GM12878 (cell line): ENCODE measurements at regions not wholly inside any gene's neighbourhood (a gene's known extent, or its start where the extent isn't known, plus 50 kb on each side); places are given as distances from the start of the nearest gene placed in this dataset.

Experiments used
- ATAC-seq: fragments of 200-7000 bp; cut with Tn5 transposase; 3 replicates; pipeline ENCODE4 v1.9.1; 2020; ENCODE audit warnings: mild to moderate bottlenecking, moderate library complexity
- BruUV-seq: library from RNA; stranded (reverse); fragments of 400-500 nt; replicated peaks from 2 replicates; lab custom pipeline; 2021; lab: Mats Ljungman, UMichigan
- CTCF ChIA-PET: fragments of 300-600 bp; sonication (Branson Sonifier 250); formaldehyde crosslinking; extraction: SDS; loops from one replicate; lab custom pipeline; 2021; ENCODE audit warnings: inconsistent platforms; lab: Yijun Ruan, JAX
- POLR2A ChIA-PET: fragments of 350-600 bp; formaldehyde crosslinking; extraction: SDS; loops from one replicate; lab custom pipeline; 2021; ENCODE audit warnings: inconsistent platforms; lab: Charles Lee
- RAD21 ChIA-PET: fragments of 300-600 bp; sonication (Branson Sonifier 250); formaldehyde crosslinking; loops from one replicate; lab custom pipeline; 2023; ENCODE audit warnings: antibody characterized with exemption; ENCODE audit not compliant: unreplicated experiment; lab: Charles Lee
- SMC1A ChIA-PET: fragments of 300-600 bp; sonication (Branson Sonifier 250); formaldehyde crosslinking; loops from one replicate; lab custom pipeline; 2023; ENCODE audit not compliant: unreplicated experiment, uncharacterized antibody; lab: Charles Lee
- DNase-seq: peaks from one replicate; pipeline ENCODE4 v3.0.0-alpha.2; 2011; ENCODE audit warnings: low read depth, low spot score
- FAIRE-seq: peaks from 3 replicates; lab custom pipeline; 2011; peaks lifted over from hg19 to GRCh38; lab: Jason Lieb, UNC
- H2AFZ ChIP-seq: 2 replicates; pipeline ENCODE4 v1.6.0; 2011; ENCODE audit warnings: low read depth, low read length, control low read depth; ENCODE audit not compliant: control insufficient read depth
- H3K27ac ChIP-seq: 2 replicates; pipeline ENCODE4 v1.5.1; 2011; ENCODE audit warnings: control low read depth; ENCODE audit not compliant: control insufficient read depth, insufficient read depth
- H3K27me3 ChIP-seq, 2 experiments: replicated peaks in 1 of 2; 2 replicates each; pipeline versions ENCODE4 v1.6.0 to v1.6.1; 2011; ENCODE audit warnings: low read length in 1 of 2; ENCODE audit not compliant: control insufficient read depth in 2 of 2, insufficient read depth in 2 of 2
- H3K36me3 ChIP-seq, 2 experiments: 2 replicates each; pipeline ENCODE4 v1.5.1; 2011; ENCODE audit warnings: low read length in 1 of 2; ENCODE audit not compliant: control insufficient read depth in 2 of 2, insufficient read depth in 2 of 2
- H3K4me1 ChIP-seq: 2 replicates; pipeline ENCODE4 v1.6.1; 2011; ENCODE audit warnings: mild to moderate bottlenecking, low read length, moderate library complexity, mixed read lengths; ENCODE audit not compliant: control insufficient read depth, insufficient read depth
- H3K4me2 ChIP-seq: 2 replicates; pipeline ENCODE4 v1.6.0; 2011; ENCODE audit warnings: control low read depth; ENCODE audit not compliant: control insufficient read depth, insufficient read depth
- H3K4me3 ChIP-seq: fragments of 200-600 bp; sonication (generic); 2 replicates; pipeline ENCODE4 v1.5.1; 2016
- H3K79me2 ChIP-seq: 2 replicates; pipeline ENCODE4 v1.6.0; 2011; ENCODE audit warnings: low read length; ENCODE audit not compliant: control insufficient read depth, insufficient read depth
- H3K9ac ChIP-seq: 2 replicates; pipeline ENCODE4 v1.8.0; 2011; ENCODE audit warnings: low read length, control low read depth, mixed read lengths; ENCODE audit not compliant: control insufficient read depth, insufficient read depth
- H3K9me3 ChIP-seq: replicated peaks from 3 replicates; pipeline ENCODE4 v1.5.1; 2011; ENCODE audit warnings: mild to moderate bottlenecking, low read length; ENCODE audit not compliant: control insufficient read depth, insufficient read depth
- H4K20me1 ChIP-seq: 2 replicates; pipeline ENCODE4 v1.6.0; 2011; ENCODE audit not compliant: control insufficient read depth, insufficient read depth
- ATF2 ChIP-seq: IDR thresholded peaks from 2 replicates; pipeline ENCODE4 v1.6.1; 2012; ENCODE audit warnings: low read length, inconsistent platforms
- BCL11A ChIP-seq: IDR thresholded peaks from 2 replicates; pipeline ENCODE4 v1.6.1; 2011; ENCODE audit warnings: low read depth, low read length
- ESRRA ChIP-seq: IDR thresholded peaks from 2 replicates; pipeline ENCODE4 v1.6.1; 2012; ENCODE audit warnings: mild to moderate bottlenecking, low read length, improper control_type of control experiment
- IRF4 ChIP-seq: IDR thresholded peaks from 2 replicates; pipeline ENCODE4 v1.6.1; 2011; ENCODE audit warnings: low read depth, low read length
- MXI1 ChIP-seq: fragments of 150-350 bp; IDR thresholded peaks from 2 replicates; pipeline ENCODE4 v1.6.1; 2011; ENCODE audit warnings: low read depth, mild to moderate bottlenecking, inconsistent platforms, low read length, improper control_type of control experiment
- NR2C1 ChIP-seq: fragments of 450-650 bp; IDR thresholded peaks from 2 replicates; pipeline ENCODE4 v1.6.1; 2017; ENCODE audit warnings: antibody characterized with exemption, mild to moderate bottlenecking, moderate library complexity
- POLR2AphosphoS5 ChIP-seq: IDR thresholded peaks from 2 replicates; pipeline ENCODE4 v1.6.1; 2011; ENCODE audit warnings: mild to moderate bottlenecking, low read length, inconsistent platforms
- RAD21 ChIP-seq: IDR thresholded peaks from 2 replicates; pipeline ENCODE4 v1.6.1; 2011; ENCODE audit warnings: mild to moderate bottlenecking, low read depth, low read length, moderate library complexity; ENCODE audit not compliant: insufficient read depth
- RELA ChIP-seq: fragments of 450-650 bp; IDR thresholded peaks from 2 replicates; pipeline ENCODE4 v1.8.0; 2014; ENCODE audit warnings: borderline replicate concordance; ENCODE audit not compliant: partially characterized antibody
- SUZ12 ChIP-seq: fragments of 200-600 bp; sonication (generic); IDR thresholded peaks from one replicate; pipeline ENCODE4 v1.6.1; 2018; ENCODE audit warnings: antibody characterized with exemption, mild to moderate bottlenecking; ENCODE audit not compliant: unreplicated experiment
- WRNIP1 ChIP-seq: IDR thresholded peaks from 2 replicates; pipeline ENCODE4 v1.6.1; 2011; ENCODE audit warnings: low read depth, low read length, improper control_type of control experiment, borderline replicate concordance
- ZNF24 ChIP-seq: fragments of 450-650 bp; IDR thresholded peaks from 2 replicates; pipeline ENCODE4 v1.6.1; 2017; ENCODE audit warnings: antibody characterized with exemption, mild to moderate bottlenecking
- WGBS: methylation state at CpG from one replicate; pipeline ENCODE4 v1.1.6; 2016; ENCODE audit warnings: low lambda C conversion rate; ENCODE audit not compliant: insufficient replicate concordance, insufficient coverage; ENCODE audit errors: missing lambda C conversion rate; 5-methylcytosine and 5-hydroxymethylcytosine counted together
- in situ Hi-C: fragments of 300-500 bp; cut with MboI; formaldehyde crosslinking; loops from 9 replicates; pipeline ENCODE4 v1.14.3; 2018; ENCODE audit warnings: mixed read lengths
- intact Hi-C: fragments of 100-400 bp; cut with micrococcal nuclease; formaldehyde crosslinking; loops from one replicate; pipeline ENCODE4 v1.14.2; 2022; ENCODE audit not compliant: unreplicated experiment
- TF ChIP-seq, protein P1 (sequence below): IDR thresholded peaks from 2 replicates; pipeline ENCODE4 v1.6.1; 2012; ENCODE audit warnings: low read depth, low read length, improper control_type of control experiment
- TF ChIP-seq, protein P2 (sequence below): fragments of 450-650 bp; IDR thresholded peaks from 2 replicates; pipeline ENCODE4 v1.6.1; 2017; ENCODE audit warnings: mild to moderate bottlenecking, low read depth, inconsistent platforms; ENCODE audit not compliant: poor library complexity, severe bottlenecking

DNA sequence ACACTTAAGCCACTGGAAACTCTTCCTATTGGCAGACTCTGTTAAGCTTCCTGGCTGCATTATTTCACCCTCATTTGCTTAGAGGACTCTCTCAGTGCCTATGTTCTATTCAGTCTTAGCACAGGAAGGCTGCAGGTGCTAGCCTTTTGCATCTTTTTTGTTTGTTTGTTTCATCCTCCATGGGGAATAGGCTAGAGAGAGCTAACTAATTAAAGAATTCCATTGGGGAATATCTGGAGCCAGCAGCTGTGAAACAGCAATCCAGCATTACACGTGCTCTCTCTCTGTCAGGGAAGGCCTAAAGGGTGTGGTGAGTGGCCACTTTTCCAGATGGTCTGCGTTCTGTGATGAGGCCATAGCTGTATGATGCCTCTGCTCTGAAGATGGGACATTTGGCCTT, 633.6 kb downstream of the SPRY1 start:
- CTCF ChIA-PET: no interaction called here
- Histone ChIP-seq H3K27me3 (no peaks in the 10 kb centered on the region), H2AFZ (no peak overlapping the region), H3K4me3 (no peak overlapping the region), H3K4me2 (no peak overlapping the region), H3K27ac (no peak overlapping the region), H3K79me2 (no peaks in the 10 kb centered on the region), H4K20me1 (no peaks in the 10 kb centered on the region), H3K4me1 (no peaks in the 10 kb centered on the region), H3K9ac (no peak overlapping the region), H3K36me3 (no peaks in the 10 kb centered on the region), H3K9me3 (no peaks in the 10 kb centered on the region)
- RAD21 ChIA-PET: no interaction called here
- DNase-seq (no peak), ATAC-seq (no peak), FAIRE-seq (no peak)
- intact Hi-C loops (no loop called here), in situ Hi-C loops (no loop called here)
- TF ChIP-seq, protein P1, sequence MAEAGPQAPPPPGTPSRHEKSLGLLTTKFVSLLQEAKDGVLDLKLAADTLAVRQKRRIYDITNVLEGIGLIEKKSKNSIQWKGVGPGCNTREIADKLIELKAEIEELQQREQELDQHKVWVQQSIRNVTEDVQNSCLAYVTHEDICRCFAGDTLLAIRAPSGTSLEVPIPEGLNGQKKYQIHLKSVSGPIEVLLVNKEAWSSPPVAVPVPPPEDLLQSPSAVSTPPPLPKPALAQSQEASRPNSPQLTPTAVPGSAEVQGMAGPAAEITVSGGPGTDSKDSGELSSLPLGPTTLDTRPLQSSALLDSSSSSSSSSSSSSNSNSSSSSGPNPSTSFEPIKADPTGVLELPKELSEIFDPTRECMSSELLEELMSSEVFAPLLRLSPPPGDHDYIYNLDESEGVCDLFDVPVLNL: no peak
- no peak for TF ChIP-seq MXI1
- TF ChIP-seq WRNIP1: no peak
- TF ChIP-seq IRF4: no peak
- no peak for TF ChIP-seq RELA
- no peak for TF ChIP-seq ATF2
- 0% methylated on average over 2 of the region's 2 CpGs for WGBS
- POLR2A ChIA-PET: no interaction called here
- SMC1A ChIA-PET: no interaction called here
- BruUV-seq: no TSS peak

DNA sequence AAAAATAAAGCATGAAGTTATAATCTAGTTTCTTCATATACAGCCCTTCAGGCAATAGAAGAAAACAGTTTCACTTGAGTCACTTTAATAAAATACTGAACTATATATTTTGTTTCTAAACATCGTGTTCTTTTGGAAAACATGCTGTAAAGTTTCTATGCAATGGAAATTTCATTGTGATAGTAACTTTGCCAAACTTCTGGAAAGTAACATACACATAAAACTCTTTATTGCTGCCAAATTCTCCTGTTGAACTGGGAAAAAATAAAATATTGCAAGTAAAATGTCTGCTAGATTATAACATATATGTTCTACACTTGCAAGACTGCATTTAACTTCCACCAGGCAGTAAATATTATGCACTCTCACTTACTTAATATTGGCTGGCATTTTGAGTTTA, 635.4 kb downstream of the SPRY1 start:
- H4K20me1 ChIP-seq: no peaks in the 10 kb centered on the region
- H3K27ac ChIP-seq: no peak overlapping the region
- no TSS peak for BruUV-seq
- ATAC-seq (no peak), FAIRE-seq (no peak), DNase-seq (no peak)
- ChIA-PET RAD21 (no interaction called here), POLR2A (no interaction called here), SMC1A (no interaction called here), CTCF (no interaction called here)
- in situ Hi-C loops: no loop called here
- H3K4me1 ChIP-seq: no peaks in the 10 kb centered on the region
- WGBS: 0% methylated on average over 1 of the region's 1 CpG
- no peaks in the 10 kb centered on the region; a peak in 1 of 4 replicates for H3K27me3 ChIP-seq
- H3K4me2 ChIP-seq: no peak overlapping the region
- H3K9me3 ChIP-seq: no peaks in the 10 kb centered on the region
- no peak overlapping the region for H2AFZ ChIP-seq
- intact Hi-C loops: no loop called here
- H3K4me3 ChIP-seq: no peak overlapping the region
- no peaks in the 10 kb centered on the region for H3K36me3 ChIP-seq
- no peak overlapping the region for H3K9ac ChIP-seq
- no peaks in the 10 kb centered on the region for H3K79me2 ChIP-seq
- TF ChIP-seq NR2C1: no peak
- TF ChIP-seq BCL11A: no peak
- TF ChIP-seq RAD21: no peak
- no peak for TF ChIP-seq ESRRA
- no peak for TF ChIP-seq POLR2AphosphoS5
- TF ChIP-seq ZNF24: no peak
- TF ChIP-seq SUZ12: no peak
- TF ChIP-seq ATF2: no peak
- TF ChIP-seq, protein P2, sequence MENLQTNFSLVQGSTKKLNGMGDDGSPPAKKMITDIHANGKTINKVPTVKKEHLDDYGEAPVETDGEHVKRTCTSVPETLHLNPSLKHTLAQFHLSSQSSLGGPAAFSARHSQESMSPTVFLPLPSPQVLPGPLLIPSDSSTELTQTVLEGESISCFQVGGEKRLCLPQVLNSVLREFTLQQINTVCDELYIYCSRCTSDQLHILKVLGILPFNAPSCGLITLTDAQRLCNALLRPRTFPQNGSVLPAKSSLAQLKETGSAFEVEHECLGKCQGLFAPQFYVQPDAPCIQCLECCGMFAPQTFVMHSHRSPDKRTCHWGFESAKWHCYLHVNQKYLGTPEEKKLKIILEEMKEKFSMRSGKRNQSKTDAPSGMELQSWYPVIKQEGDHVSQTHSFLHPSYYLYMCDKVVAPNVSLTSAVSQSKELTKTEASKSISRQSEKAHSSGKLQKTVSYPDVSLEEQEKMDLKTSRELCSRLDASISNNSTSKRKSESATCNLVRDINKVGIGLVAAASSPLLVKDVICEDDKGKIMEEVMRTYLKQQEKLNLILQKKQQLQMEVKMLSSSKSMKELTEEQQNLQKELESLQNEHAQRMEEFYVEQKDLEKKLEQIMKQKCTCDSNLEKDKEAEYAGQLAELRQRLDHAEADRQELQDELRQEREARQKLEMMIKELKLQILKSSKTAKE: no peak
